ENCODE measurements at regions not wholly inside any gene's neighbourhood (a gene's known extent, or its start where the extent isn't known, plus 50 kb on each side); places are given as distances from the start of the nearest gene placed in this dataset.

- H3K4me3 Mint-ChIP-seq = no peak overlapping the region
- ATAC-seq = no peak
- no peaks in the 10 kb centered on the region for H3K4me1 Mint-ChIP-seq (ENCODE audit: low read depth)
- no peaks in the 10 kb centered on the region for H3K36me3 Mint-ChIP-seq (ENCODE audit: insufficient read depth)
- DNase-seq = no peak
- peaks cover 9% of the 10 kb centered on the region for H3K9me3 Mint-ChIP-seq
- H3K27me3 Mint-ChIP-seq (ENCODE audit: low read depth) = no peaks in the 10 kb centered on the region
These were observed 916.2 kb upstream of the CADM2 start for GRCh38 chr3:84042399-84043106.

GRCh38 chr3:84066915-84067314, 891.9 kb upstream of the CADM2 start:
- ATAC-seq (no peak), DNase-seq (no peak)
- Mint-ChIP-seq H3K4me3 (no peak overlapping the region), H3K27me3 (ENCODE audit: low read depth) (no peaks in the 10 kb centered on the region), H3K36me3 (ENCODE audit: insufficient read depth) (no peaks in the 10 kb centered on the region), H3K9me3 (peaks cover 15% of the 10 kb centered on the region), H3K4me1 (ENCODE audit: low read depth) (no peaks in the 10 kb centered on the region)

- H3K4me1 Mint-ChIP-seq (ENCODE audit: low read depth) = no peaks in the 10 kb centered on the region
- DNase-seq (no peak), ATAC-seq (no peak)
- H3K4me3 Mint-ChIP-seq = no peak overlapping the region
- H3K36me3 Mint-ChIP-seq (ENCODE audit: insufficient read depth) = no peaks in the 10 kb centered on the region
- H3K9me3 Mint-ChIP-seq = peaks cover 16% of the 10 kb centered on the region
- H3K27me3 Mint-ChIP-seq (ENCODE audit: low read depth) = no peaks in the 10 kb centered on the region
These were observed 885.1 kb upstream of the CADM2 start for GRCh38 chr3:84073664-84074063.

- Mint-ChIP-seq H3K36me3 (ENCODE audit: insufficient read depth) (no peaks in the 10 kb centered on the region), H3K9me3 (peaks cover 12% of the 10 kb centered on the region), H3K4me3 (no peak overlapping the region), H3K4me1 (ENCODE audit: low read depth) (no peaks in the 10 kb centered on the region), H3K27me3 (ENCODE audit: low read depth) (no peaks in the 10 kb centered on the region)
- DNase-seq (no peak), ATAC-seq (no peak)
These were observed 884.0 kb upstream of the CADM2 start for GRCh38 chr3:84074767-84075166.

GRCh38 chr3:84077479-84077878, 881.3 kb upstream of the CADM2 start:
- DNase-seq (no peak), ATAC-seq (no peak)
- peaks cover 12% of the 10 kb centered on the region for H3K9me3 Mint-ChIP-seq
- no peaks in the 10 kb centered on the region for H3K4me1 Mint-ChIP-seq (ENCODE audit: low read depth)
- no peaks in the 10 kb centered on the region for H3K36me3 Mint-ChIP-seq (ENCODE audit: insufficient read depth)
- H3K27me3 Mint-ChIP-seq (ENCODE audit: low read depth) = no peaks in the 10 kb centered on the region
- H3K4me3 Mint-ChIP-seq = no peak overlapping the region

DNA sequence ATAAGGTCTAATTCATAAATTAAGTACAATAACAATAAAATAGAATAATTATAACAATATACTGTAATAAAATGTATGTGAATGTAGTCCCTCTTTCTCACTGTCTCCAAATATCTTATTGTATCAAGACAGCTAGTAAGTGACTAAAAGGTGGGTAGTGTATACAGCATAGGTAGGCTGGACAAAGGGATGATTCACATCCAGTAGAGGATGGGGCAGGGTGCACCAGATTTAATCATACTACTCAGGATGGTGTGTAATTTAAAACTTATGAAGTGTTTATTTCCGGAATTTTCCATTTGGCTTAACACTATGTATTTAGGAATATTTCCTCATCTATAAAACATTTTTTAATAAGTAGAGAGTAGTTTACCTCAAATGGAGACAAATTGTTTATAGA, 876.1 kb upstream of the CADM2 start:
- no peak for DNase-seq
- Mint-ChIP-seq H3K4me3 (no peak overlapping the region), H3K9me3 (peaks cover 14% of the 10 kb centered on the region), H3K4me1 (ENCODE audit: low read depth) (no peaks in the 10 kb centered on the region), H3K27me3 (ENCODE audit: low read depth) (no peaks in the 10 kb centered on the region), H3K36me3 (ENCODE audit: insufficient read depth) (no peaks in the 10 kb centered on the region)
- ATAC-seq = no peak

DNA sequence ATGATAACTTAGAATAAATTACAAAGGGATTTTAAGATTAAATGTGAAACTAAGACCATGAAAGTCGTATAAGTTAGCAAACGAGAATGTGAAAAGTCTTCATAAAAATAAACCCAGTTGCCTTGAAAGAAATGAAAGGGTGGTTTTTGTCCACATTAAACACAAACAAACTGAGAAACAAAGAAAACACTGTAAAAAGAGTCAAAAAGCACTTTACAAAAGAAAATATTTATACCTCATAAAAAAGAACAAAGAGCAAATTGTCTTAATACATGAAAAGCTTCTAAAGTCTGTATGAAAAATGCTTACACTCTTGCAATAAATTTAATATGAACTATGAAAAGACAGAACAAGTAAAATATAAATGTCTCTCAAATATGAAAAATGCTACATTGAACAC, 865.9 kb upstream of the CADM2 start:
- DNase-seq (no peak), ATAC-seq (no peak)
- no peaks in the 10 kb centered on the region for H3K27me3 Mint-ChIP-seq (ENCODE audit: low read depth)
- H3K9me3 Mint-ChIP-seq = no peaks in the 10 kb centered on the region
- no peaks in the 10 kb centered on the region for H3K36me3 Mint-ChIP-seq (ENCODE audit: insufficient read depth)
- H3K4me3 Mint-ChIP-seq = no peak overlapping the region
- H3K4me1 Mint-ChIP-seq (ENCODE audit: low read depth) = no peaks in the 10 kb centered on the region

- H3K9me3 Mint-ChIP-seq = peaks cover 10% of the 10 kb centered on the region
These were observed 862.6 kb upstream of the CADM2 start for GRCh38 chr3:84096188-84096587.

GRCh38 chr3:84100861-84101260, 857.9 kb upstream of the CADM2 start:
- H3K9me3 Mint-ChIP-seq = peaks cover 11% of the 10 kb centered on the region
- H3K27me3 Mint-ChIP-seq (ENCODE audit: low read depth) = no peaks in the 10 kb centered on the region
- ATAC-seq (no peak), DNase-seq (no peak)
- H3K4me3 Mint-ChIP-seq = no peak overlapping the region
- H3K36me3 Mint-ChIP-seq (ENCODE audit: insufficient read depth) = no peaks in the 10 kb centered on the region
- H3K4me1 Mint-ChIP-seq (ENCODE audit: low read depth) = no peaks in the 10 kb centered on the region

More at GRCh38 chr3:84096188-84096587, 862.6 kb upstream of the CADM2 start:
- no peaks in the 10 kb centered on the region for H3K36me3 Mint-ChIP-seq (ENCODE audit: insufficient read depth)
- H3K4me1 Mint-ChIP-seq (ENCODE audit: low read depth) = no peaks in the 10 kb centered on the region
- H3K4me3 Mint-ChIP-seq = no peak overlapping the region
- no peak for ATAC-seq
- no peaks in the 10 kb centered on the region for H3K27me3 Mint-ChIP-seq (ENCODE audit: low read depth)
- no peak for DNase-seq

GRCh38 chr3:84108442-84108971, 850.3 kb upstream of the CADM2 start:
- no peak for ATAC-seq
- Mint-ChIP-seq H3K27me3 (ENCODE audit: low read depth) (no peaks in the 10 kb centered on the region), H3K9me3 (peaks cover 24% of the 10 kb centered on the region)

GRCh38 chr3:84109911-84110310, 848.9 kb upstream of the CADM2 start:
- Mint-ChIP-seq H3K4me3 (no peak overlapping the region), H3K27me3 (ENCODE audit: low read depth) (no peaks in the 10 kb centered on the region), H3K4me1 (ENCODE audit: low read depth) (no peaks in the 10 kb centered on the region), H3K36me3 (ENCODE audit: insufficient read depth) (no peaks in the 10 kb centered on the region), H3K9me3 (peaks cover 24% of the 10 kb centered on the region)
- no peak for ATAC-seq
- DNase-seq = no peak

More at GRCh38 chr3:84108442-84108971, 850.3 kb upstream of the CADM2 start:
- Mint-ChIP-seq H3K4me1 (ENCODE audit: low read depth) (no peaks in the 10 kb centered on the region), H3K36me3 (ENCODE audit: insufficient read depth) (no peaks in the 10 kb centered on the region), H3K4me3 (no peak overlapping the region)
- no peak for DNase-seq

GRCh38 chr3:84110787-84111186, 848.0 kb upstream of the CADM2 start:
- no peak for ATAC-seq
- H3K27me3 Mint-ChIP-seq (ENCODE audit: low read depth) = no peaks in the 10 kb centered on the region

DNA sequence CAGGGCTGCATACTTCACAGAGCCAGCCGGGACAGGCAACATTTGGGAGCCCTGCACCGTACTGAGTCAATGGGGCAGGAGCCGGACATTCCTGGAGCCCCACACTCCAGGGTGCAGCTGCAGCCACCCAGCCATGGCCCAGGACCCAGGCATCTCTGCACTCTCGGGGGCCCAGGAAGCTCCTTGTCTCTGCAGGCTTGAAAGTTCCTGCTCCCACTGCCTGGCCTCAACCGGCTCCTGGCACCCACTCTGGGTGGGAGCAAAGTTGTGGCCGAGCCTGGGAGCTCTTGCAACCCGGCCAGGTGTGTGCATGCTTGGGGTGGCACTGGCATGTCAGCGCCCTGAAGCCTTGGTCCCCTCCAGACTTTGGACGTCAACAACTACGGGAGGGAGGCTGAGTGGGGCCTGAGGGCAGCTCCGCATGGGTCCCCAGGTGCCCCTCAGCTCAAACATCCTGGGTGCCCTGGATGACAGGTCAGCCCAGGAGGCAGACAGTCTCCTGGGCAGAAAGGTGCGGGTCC, 833.5 kb upstream of the CADM2 start:
- no peaks in the 10 kb centered on the region for H3K36me3 Mint-ChIP-seq (ENCODE audit: insufficient read depth)
- H3K4me1 Mint-ChIP-seq (ENCODE audit: low read depth) = no peaks in the 10 kb centered on the region
- no peak for DNase-seq
- peak in 1 of 2 donors; percentile 40 for ATAC-seq
- H3K4me3 Mint-ChIP-seq = no peak overlapping the region
- H3K27me3 Mint-ChIP-seq (ENCODE audit: low read depth) = no peaks in the 10 kb centered on the region
- peaks cover 11% of the 10 kb centered on the region for H3K9me3 Mint-ChIP-seq

More at GRCh38 chr3:84110787-84111186, 848.0 kb upstream of the CADM2 start:
- peaks cover 24% of the 10 kb centered on the region for H3K9me3 Mint-ChIP-seq
- DNase-seq = no peak
- H3K4me1 Mint-ChIP-seq (ENCODE audit: low read depth) = no peaks in the 10 kb centered on the region
- H3K4me3 Mint-ChIP-seq = no peak overlapping the region
- H3K36me3 Mint-ChIP-seq (ENCODE audit: insufficient read depth) = no peaks in the 10 kb centered on the region

DNA sequence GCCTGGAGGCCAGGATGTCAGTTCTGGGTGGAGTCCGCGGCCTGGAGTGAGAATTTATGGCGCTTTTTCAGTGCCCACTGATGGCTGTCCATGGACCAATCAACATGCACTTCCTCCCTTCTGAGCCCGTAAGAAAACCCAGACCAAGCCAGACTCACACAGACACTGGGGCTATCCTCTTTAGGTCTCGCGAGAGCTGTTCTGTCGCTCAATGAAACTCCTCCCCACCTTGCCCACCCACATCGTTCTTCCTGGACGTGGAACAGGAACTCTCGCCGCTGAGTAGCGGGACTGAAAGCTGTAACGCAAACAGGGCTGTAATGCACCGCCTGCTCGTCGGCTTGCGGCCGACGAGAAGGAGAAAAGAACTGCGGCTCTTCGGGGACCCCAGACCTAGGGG, 833.0 kb upstream of the CADM2 start:
- Mint-ChIP-seq H3K36me3 (ENCODE audit: insufficient read depth) (no peaks in the 10 kb centered on the region), H3K4me3 (no peak overlapping the region), H3K4me1 (ENCODE audit: low read depth) (no peaks in the 10 kb centered on the region), H3K9me3 (peaks cover 11% of the 10 kb centered on the region), H3K27me3 (ENCODE audit: low read depth) (no peaks in the 10 kb centered on the region)
- DNase-seq (no peak), ATAC-seq (no peak)

DNA sequence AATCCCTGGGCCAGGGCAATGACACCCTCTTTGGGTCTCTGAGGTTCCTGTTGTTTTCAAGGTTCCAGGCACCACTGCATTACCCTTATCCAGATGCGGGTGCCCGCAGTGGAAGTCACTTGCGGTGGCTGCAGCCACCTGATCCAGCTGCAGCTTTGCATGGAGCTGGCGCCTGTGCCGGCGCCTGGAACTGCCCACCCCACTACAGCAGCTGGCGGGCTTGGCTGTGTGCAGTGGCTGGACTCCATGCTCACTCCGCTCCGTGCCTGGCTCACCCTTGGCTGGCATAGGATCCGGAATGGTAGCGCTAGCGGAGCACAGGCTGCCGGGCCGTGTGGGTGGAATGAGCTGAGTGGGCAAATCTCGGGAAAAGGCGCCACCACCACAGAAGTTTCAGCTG, 832.6 kb upstream of the CADM2 start:
- ATAC-seq = no peak

More for the DNA sequence above, 832.6 kb upstream of the CADM2 start:
- peaks cover 11% of the 10 kb centered on the region for H3K9me3 Mint-ChIP-seq
- H3K4me1 Mint-ChIP-seq (ENCODE audit: low read depth) = no peaks in the 10 kb centered on the region
- DNase-seq = no peak
- H3K4me3 Mint-ChIP-seq = no peak overlapping the region
- no peaks in the 10 kb centered on the region for H3K27me3 Mint-ChIP-seq (ENCODE audit: low read depth)
- no peaks in the 10 kb centered on the region for H3K36me3 Mint-ChIP-seq (ENCODE audit: insufficient read depth)
